Gastroesophageal sphincter (tissue), 4 donors: ENCODE measurements at regions not wholly inside any gene's neighbourhood (a gene's known extent, or its start where the extent isn't known, plus 50 kb on each side); places are given as distances from the start of the nearest gene placed in this dataset.

Experiments used
- ATAC-seq: fragments of 150-250 bp; one replicate; pipeline ENCODE4 v1.9.1; 2016; ENCODE audit warnings: mild to moderate bottlenecking, moderate library complexity
- H3K27ac ChIP-seq, 4 donors: fragments of 200-600 bp; sonication (generic) in 3 of 4; 1 replicate in 3 of 4; 2 replicates in 1 of 4; pipeline ENCODE4 v1.5.1; 2016 to 2019
- H3K27me3 ChIP-seq: fragments of 200-600 bp; sonication (generic); one replicate; pipeline ENCODE4 v1.5.1; 2019
- H3K36me3 ChIP-seq, 2 donors: fragments of 200-600 bp; sonication (generic); one replicate each; pipeline ENCODE4 v1.5.1; 2019; ENCODE audit warnings: control low read depth in 1 of 2
- H3K4me1 ChIP-seq, 3 donors: fragments of 200-600 bp; sonication (generic); 1 replicate in 2 of 3; 2 replicates in 1 of 3; pipeline ENCODE4 v1.5.1; 2016 to 2019; ENCODE audit warnings: control low read depth in 2 of 3
- H3K4me3 ChIP-seq, 2 donors: fragments of 200-600 bp; sonication (generic); one replicate each; pipeline ENCODE4 v1.5.1; 2019; ENCODE audit warnings: mild to moderate bottlenecking in 1 of 2, moderate library complexity in 1 of 2
- H3K9me3 ChIP-seq, 3 donors: fragments of 200-600 bp; sonication (generic); one replicate each; pipeline ENCODE4 v1.5.1; 2017 to 2019; ENCODE audit warnings: control low read depth in 2 of 3
- EP300 ChIP-seq: sonication (generic); formaldehyde crosslinking; IDR thresholded peaks from one replicate; pipeline ENCODE4 v1.6.1; 2017; ENCODE audit warnings: antibody characterized with exemption, mild to moderate bottlenecking
- POLR2A ChIP-seq, 2 donors: fragments of 450-650 bp; IDR thresholded peaks; one replicate each; pipeline ENCODE4 v1.6.1; 2017; ENCODE audit warnings: antibody characterized with exemption in 2 of 2, mild to moderate bottlenecking in 2 of 2, moderate library complexity in 1 of 2
- POLR2AphosphoS5 ChIP-seq: sonication (generic); formaldehyde crosslinking; IDR thresholded peaks from one replicate; pipeline ENCODE4 v1.6.1; 2017; ENCODE audit warnings: antibody characterized with exemption
- WGBS, 2 donors: methylation state at CpG; one replicate each; pipeline ENCODE4 v1.1.5; 2018; ENCODE audit warnings: low coverage in 1 of 2; 5-methylcytosine and 5-hydroxymethylcytosine counted together
- TF ChIP-seq, protein P1 (sequence below), 4 experiments: fragments of 200-600 bp in 2 of 4; fragments of 450-650 bp in 2 of 4; sonication (generic) in 1 of 4; IDR thresholded peaks; one replicate each; pipeline ENCODE4 v1.5.1; 2017 to 2019; ENCODE audit warnings: antibody characterized with exemption in 4 of 4, mild to moderate bottlenecking in 2 of 4, moderate library complexity in 2 of 4

GRCh38 chr5:107269678-107270077 is 401.1 kb downstream of the EFNA5 start:
- Histone ChIP-seq H3K9me3 (no peaks in the 10 kb centered on the region), H3K4me3 (no peak overlapping the region), H3K36me3 (no peaks in the 10 kb centered on the region), H3K27me3 (no peaks in the 10 kb centered on the region), H3K27ac (no peak overlapping the region), H3K4me1 (no peaks in the 10 kb centered on the region)
- TF ChIP-seq POLR2A (IDR thresholded peaks at IDR 0.05) (no peak), EP300 (no peak), POLR2AphosphoS5 (no peak)
- TF ChIP-seq, protein P1, sequence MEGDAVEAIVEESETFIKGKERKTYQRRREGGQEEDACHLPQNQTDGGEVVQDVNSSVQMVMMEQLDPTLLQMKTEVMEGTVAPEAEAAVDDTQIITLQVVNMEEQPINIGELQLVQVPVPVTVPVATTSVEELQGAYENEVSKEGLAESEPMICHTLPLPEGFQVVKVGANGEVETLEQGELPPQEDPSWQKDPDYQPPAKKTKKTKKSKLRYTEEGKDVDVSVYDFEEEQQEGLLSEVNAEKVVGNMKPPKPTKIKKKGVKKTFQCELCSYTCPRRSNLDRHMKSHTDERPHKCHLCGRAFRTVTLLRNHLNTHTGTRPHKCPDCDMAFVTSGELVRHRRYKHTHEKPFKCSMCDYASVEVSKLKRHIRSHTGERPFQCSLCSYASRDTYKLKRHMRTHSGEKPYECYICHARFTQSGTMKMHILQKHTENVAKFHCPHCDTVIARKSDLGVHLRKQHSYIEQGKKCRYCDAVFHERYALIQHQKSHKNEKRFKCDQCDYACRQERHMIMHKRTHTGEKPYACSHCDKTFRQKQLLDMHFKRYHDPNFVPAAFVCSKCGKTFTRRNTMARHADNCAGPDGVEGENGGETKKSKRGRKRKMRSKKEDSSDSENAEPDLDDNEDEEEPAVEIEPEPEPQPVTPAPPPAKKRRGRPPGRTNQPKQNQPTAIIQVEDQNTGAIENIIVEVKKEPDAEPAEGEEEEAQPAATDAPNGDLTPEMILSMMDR (IDR thresholded peaks at IDR 0.05): no peak
- WGBS, 2 donors: 82 to 92% methylated on average over 2 of the region's 2 CpGs
- no peak for ATAC-seq

GRCh38 chr5:107269256-107269655 is 401.5 kb downstream of the EFNA5 start:
- Histone ChIP-seq H3K27me3 (no peaks in the 10 kb centered on the region), H3K4me1 (peaks cover 0 to under 1% (median 0%) of the 10 kb centered on the region in 3 donors), H3K4me3 (no peak overlapping the region), H3K27ac (no peak overlapping the region), H3K9me3 (no peaks in the 10 kb centered on the region), H3K36me3 (no peaks in the 10 kb centered on the region)
- WGBS, 2 donors: 74 to 100% methylated on average over 2 of the region's 2 CpGs
- no peak for ATAC-seq
- TF ChIP-seq EP300: no peak
- no peak for TF ChIP-seq POLR2A (IDR thresholded peaks at IDR 0.05)
- no peak for TF ChIP-seq POLR2AphosphoS5
- TF ChIP-seq, protein P1 (IDR thresholded peaks at IDR 0.05): no peak

DNA sequence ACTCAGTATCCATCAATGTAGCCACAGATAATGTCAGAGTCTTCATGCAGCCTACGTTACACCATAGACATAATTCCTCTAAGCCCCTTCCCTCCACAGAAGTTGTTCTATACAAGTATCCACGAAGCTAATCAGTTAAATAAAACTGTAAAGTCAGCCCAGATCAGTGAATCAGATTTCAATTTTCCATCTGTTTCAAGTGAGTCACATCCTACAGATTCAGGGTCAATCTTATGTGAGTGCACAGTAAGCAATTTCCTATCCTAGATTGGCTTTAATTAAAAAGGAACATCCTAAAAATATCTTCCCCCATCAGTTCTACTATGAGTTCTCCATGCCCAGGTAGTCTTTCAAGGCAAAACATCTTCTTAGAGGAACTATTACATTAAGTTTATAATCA is 402.5 kb downstream of the EFNA5 start:
- no peak for TF ChIP-seq EP300
- TF ChIP-seq, protein P1 (IDR thresholded peaks at IDR 0.05): no peak
- no peak for TF ChIP-seq POLR2AphosphoS5
- no peak for TF ChIP-seq POLR2A (IDR thresholded peaks at IDR 0.05)
- 79 to 95% methylated on average over 2 of the region's 2 CpGs for WGBS, 2 donors

DNA sequence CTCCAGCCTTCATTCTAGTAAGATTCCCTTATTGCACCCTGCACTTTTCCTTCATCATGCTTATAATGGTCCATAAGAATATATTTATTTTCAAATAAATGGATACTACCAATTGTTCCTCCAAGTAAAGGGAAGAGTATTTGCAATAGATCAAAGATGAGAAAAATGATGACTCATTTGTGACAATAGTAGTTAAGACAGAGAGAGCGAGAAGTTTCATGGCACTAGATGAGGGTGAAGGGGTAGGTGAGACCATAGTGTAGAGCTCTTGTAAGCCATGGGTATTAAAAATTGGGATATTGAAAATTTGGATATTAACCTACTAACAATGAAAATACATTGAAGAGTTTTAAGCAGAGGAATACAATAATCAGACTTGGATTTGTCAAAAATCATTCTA is 404.6 kb downstream of the EFNA5 start:
- ATAC-seq: no peak
- WGBS, 2 donors: 86 to 100% methylated on average over 1 of the region's 1 CpG
- H3K27me3 ChIP-seq: no peaks in the 10 kb centered on the region

More for the DNA sequence above, 402.5 kb downstream of the EFNA5 start:
- no peaks in the 10 kb centered on the region for H3K9me3 ChIP-seq
- no peak overlapping the region for H3K27ac ChIP-seq
- no peaks in the 10 kb centered on the region for H3K27me3 ChIP-seq
- no peak overlapping the region for H3K4me3 ChIP-seq
- H3K36me3 ChIP-seq: no peaks in the 10 kb centered on the region
- peaks cover 0 to 11% (median 0%) of the 10 kb centered on the region in 3 donors for H3K4me1 ChIP-seq
- no peak for ATAC-seq

DNA sequence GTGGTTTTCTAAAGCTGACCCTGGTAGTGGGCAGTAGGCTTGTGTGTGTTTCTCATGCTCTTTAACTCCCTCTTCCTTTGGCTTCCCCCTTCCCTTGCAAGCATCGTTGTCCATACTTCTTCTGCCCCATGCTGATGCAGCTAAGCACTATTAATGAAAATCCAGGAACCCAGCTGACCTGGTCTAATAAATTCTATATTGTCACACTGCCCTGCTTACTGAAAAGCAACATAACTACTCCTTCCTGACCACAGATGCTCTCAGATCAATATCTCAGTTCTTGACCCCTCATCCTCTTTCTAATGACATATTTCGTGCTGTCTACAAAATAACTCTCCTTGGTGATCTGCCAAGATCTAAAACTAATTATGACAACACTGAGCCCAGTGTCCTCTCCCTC is 405.5 kb downstream of the EFNA5 start:
- Histone ChIP-seq H3K4me3 (no peak overlapping the region), H3K36me3 (no peaks in the 10 kb centered on the region), H3K4me1 (peaks cover 0 to 16% (median 0%) of the 10 kb centered on the region in 3 donors), H3K27me3 (no peaks in the 10 kb centered on the region), H3K9me3 (no peaks in the 10 kb centered on the region), H3K27ac (no peak overlapping the region)
- TF ChIP-seq, protein P1 (IDR thresholded peaks at IDR 0.05): no peak
- TF ChIP-seq POLR2AphosphoS5: no peak
- TF ChIP-seq EP300: no peak
- no peak for TF ChIP-seq POLR2A (IDR thresholded peaks at IDR 0.05)
- no peak for ATAC-seq
- 63 to 67% methylated on average over 2 of the region's 2 CpGs for WGBS, 2 donors

More for the DNA sequence above, 404.6 kb downstream of the EFNA5 start:
- Histone ChIP-seq H3K27ac (no peak overlapping the region), H3K4me3 (no peak overlapping the region), H3K4me1 (peaks cover 0 to 16% (median 0%) of the 10 kb centered on the region in 3 donors), H3K9me3 (no peaks in the 10 kb centered on the region), H3K36me3 (no peaks in the 10 kb centered on the region)
- TF ChIP-seq EP300 (no peak), POLR2AphosphoS5 (no peak), POLR2A (IDR thresholded peaks at IDR 0.05) (no peak)
- TF ChIP-seq, protein P1 (IDR thresholded peaks at IDR 0.05): no peak
